GM19238 (cell line): ENCODE measurements at regions not wholly inside any gene's neighbourhood (a gene's known extent, or its start where the extent isn't known, plus 50 kb on each side); places are given as distances from the start of the nearest gene placed in this dataset.
A peak's percentile ranks its signal among the peaks of the same experiment; 100 is the strongest.

Source experiments
- DNase-seq: peaks from one replicate; pipeline ENCODE4 v3.0.0; 2011; ENCODE audit warnings: low spot score; ENCODE audit not compliant: insufficient read length

GRCh38 chr7:24341691-24342413 lies 57.9 kb downstream of the NPY start:
- no peak for DNase-seq

- no peak for DNase-seq
Measured at GRCh38 chr7:24343614-24344013, 59.6 kb downstream of the NPY start.

- DNase-seq: no peak
Measured at GRCh38 chr7:24346129-24346528, 62.1 kb downstream of the NPY start.

- DNase-seq: no peak
Measured at GRCh38 chr7:24346716-24347115, 62.7 kb downstream of the NPY start.

- DNase-seq: no peak
Measured at GRCh38 chr7:24349339-24349738, 65.3 kb downstream of the NPY start.

GRCh38 chr7:24354456-24354855 lies 70.5 kb downstream of the NPY start:
- no peak for DNase-seq

GRCh38 chr7:24356718-24357386 lies 72.9 kb downstream of the NPY start:
- DNase-seq: no peak

GRCh38 chr7:24361001-24361400 lies 77.0 kb downstream of the NPY start:
- DNase-seq: no peak

- no peak for DNase-seq
Measured at GRCh38 chr7:24365606-24366005, 81.6 kb downstream of the NPY start.

- no peak for DNase-seq
Measured at GRCh38 chr7:24366876-24367275, 82.9 kb downstream of the NPY start.

- no peak for DNase-seq
Measured at GRCh38 chr7:24368161-24368560, 84.2 kb downstream of the NPY start.

- DNase-seq: no peak
Measured at GRCh38 chr7:24370541-24370940, 86.6 kb downstream of the NPY start.

- DNase-seq: no peak
Measured at GRCh38 chr7:24372961-24373955, 89.3 kb downstream of the NPY start.

GRCh38 chr7:24378871-24379616 lies 95.1 kb downstream of the NPY start:
- no peak for DNase-seq

GRCh38 chr7:24381894-24382505 lies 98.0 kb downstream of the NPY start:
- DNase-seq: peak; percentile 16

- DNase-seq: no peak
Measured at GRCh38 chr7:24383055-24383454, 99.1 kb downstream of the NPY start.

GRCh38 chr7:24384362-24385030 lies 100.5 kb downstream of the NPY start:
- DNase-seq: no peak

- DNase-seq: no peak
Measured at GRCh38 chr7:24388212-24388611, 104.2 kb downstream of the NPY start.

- DNase-seq: no peak
Measured at GRCh38 chr7:24390376-24391157, 106.6 kb downstream of the NPY start.
